ENCODE measurements at regions not wholly inside any gene's neighbourhood (a gene's known extent, or its start where the extent isn't known, plus 50 kb on each side); places are given as distances from the start of the nearest gene placed in this dataset.

DNA sequence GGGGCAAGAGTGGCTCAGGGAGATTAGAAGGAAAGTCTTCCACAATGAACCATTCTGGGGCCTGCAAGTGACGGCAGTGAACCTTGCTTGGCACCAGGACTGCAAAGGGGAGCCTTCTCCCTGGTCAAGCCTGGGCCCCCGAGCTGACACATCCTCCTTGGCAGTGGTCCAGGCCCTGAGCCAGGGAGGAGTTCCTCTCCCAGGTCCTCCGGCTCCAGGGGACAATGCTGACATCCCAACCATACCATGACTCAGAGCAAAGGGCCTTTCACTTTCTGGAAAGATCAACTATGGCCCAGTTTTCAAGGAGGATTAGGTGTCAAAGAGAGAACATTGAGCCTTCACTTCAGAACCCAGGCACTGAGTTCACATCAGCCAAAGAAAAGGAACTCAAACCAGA lies 756.5 kb upstream of the TBX3 start:
- TF ChIP-seq, protein P1, sequence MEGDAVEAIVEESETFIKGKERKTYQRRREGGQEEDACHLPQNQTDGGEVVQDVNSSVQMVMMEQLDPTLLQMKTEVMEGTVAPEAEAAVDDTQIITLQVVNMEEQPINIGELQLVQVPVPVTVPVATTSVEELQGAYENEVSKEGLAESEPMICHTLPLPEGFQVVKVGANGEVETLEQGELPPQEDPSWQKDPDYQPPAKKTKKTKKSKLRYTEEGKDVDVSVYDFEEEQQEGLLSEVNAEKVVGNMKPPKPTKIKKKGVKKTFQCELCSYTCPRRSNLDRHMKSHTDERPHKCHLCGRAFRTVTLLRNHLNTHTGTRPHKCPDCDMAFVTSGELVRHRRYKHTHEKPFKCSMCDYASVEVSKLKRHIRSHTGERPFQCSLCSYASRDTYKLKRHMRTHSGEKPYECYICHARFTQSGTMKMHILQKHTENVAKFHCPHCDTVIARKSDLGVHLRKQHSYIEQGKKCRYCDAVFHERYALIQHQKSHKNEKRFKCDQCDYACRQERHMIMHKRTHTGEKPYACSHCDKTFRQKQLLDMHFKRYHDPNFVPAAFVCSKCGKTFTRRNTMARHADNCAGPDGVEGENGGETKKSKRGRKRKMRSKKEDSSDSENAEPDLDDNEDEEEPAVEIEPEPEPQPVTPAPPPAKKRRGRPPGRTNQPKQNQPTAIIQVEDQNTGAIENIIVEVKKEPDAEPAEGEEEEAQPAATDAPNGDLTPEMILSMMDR (IDR thresholded peaks at IDR 0.05 in 4 of 5, conservative IDR thresholded peaks at IDR 0.05 in 1 of 5): no peak
- no peak for TF ChIP-seq POLR2A (IDR thresholded peaks at IDR 0.05)
- in situ Hi-C loops (cut with MboI; ENCODE audit: low sequenced_read_pairs in 4 of 4) (no loop called here), intact Hi-C loops (cut with DNase I; ENCODE audit: low total_unique reads) (no loop called here)
- no peak for DNase-seq
- Histone ChIP-seq H3K4me1 (peaks cover 0 to 4% of the 10 kb centered on the region in 2 donors), H3K27me3 (no peaks in the 10 kb centered on the region), H3K36me3 (no peaks in the 10 kb centered on the region), H3K27ac (peak overlapping the region in 2 of 4 donors; percentile 18 to 29), H3K9me3 (no peaks in the 10 kb centered on the region), H3K4me3 (no peak overlapping the region)
- ATAC-seq: peak; percentile 25 to 51

DNA sequence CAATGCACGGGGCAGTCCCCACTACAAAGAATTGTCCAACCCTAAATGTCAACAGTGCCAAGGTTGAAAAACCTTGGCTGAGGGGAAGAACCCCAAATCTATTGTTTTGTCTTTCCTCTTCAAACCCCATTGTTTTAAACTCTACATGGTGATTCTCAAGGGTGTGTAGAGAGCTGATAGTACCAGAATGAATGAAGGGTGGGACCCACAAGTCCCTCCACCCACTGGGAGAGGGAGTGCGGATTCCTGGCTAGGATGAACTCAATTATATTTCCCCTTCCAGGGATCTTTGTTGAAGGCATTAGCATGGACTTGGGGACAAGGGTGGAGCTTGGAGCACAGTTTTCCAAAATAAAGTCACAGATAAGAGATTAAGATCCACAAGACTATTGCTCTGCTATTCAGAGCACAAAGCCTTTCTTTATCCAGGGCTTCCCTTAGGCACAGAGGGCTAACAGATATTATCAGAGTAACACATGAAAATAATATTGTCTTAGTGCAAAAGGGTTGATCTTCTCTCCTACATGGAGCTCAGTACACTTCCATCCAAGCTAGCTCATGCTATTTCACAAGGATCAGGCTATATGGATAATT lies 755.1 kb upstream of the TBX3 start:
- Histone ChIP-seq H3K27me3 (no peaks in the 10 kb centered on the region), H3K4me1 (peaks cover 0 to 4% of the 10 kb centered on the region in 2 donors), H3K27ac (peak overlapping the region in 2 of 4 donors; percentile 9 to 18), H3K4me3 (no peak overlapping the region), H3K36me3 (no peaks in the 10 kb centered on the region), H3K9me3 (no peaks in the 10 kb centered on the region)
- ATAC-seq: peak in 1 of 2 donors; percentile 18
- intact Hi-C loops (cut with DNase I; ENCODE audit: low total_unique reads) (no loop called here), in situ Hi-C loops (cut with MboI; ENCODE audit: low sequenced_read_pairs in 4 of 4) (no loop called here)
- DNase-seq: no peak
- TF ChIP-seq, protein P1 (IDR thresholded peaks at IDR 0.05 in 4 of 5, conservative IDR thresholded peaks at IDR 0.05 in 1 of 5): no peak
- TF ChIP-seq POLR2A (IDR thresholded peaks at IDR 0.05): no peak

DNA sequence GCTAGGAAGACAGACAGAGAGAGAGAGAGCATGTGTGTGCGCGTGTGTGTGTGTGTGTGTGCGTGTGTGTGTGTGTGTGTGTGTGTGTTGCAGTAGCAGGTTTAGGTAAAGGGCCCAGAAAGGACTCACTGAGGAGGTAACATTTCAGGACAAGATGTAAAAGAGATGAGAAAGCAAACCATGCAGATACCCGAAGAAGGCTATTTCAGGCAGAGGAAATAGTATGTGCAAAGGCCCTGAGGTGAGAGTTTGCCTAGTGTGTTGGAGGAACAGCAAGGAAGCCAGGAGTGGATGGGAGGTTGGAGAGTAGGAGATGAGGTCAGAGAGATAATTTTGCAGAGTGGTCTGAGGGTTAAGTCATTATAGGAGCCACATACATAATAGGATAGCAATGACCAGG lies 754.3 kb upstream of the TBX3 start:
- DNase-seq (no peak), ATAC-seq (no peak)
- in situ Hi-C loops (cut with MboI; ENCODE audit: low sequenced_read_pairs in 4 of 4): no loop called here
- no peak for TF ChIP-seq POLR2A (IDR thresholded peaks at IDR 0.05)
- TF ChIP-seq, protein P1 (IDR thresholded peaks at IDR 0.05 in 4 of 5, conservative IDR thresholded peaks at IDR 0.05 in 1 of 5): no peak
- Histone ChIP-seq H3K4me3 (no peak overlapping the region), H3K36me3 (no peaks in the 10 kb centered on the region), H3K27ac (no peak overlapping the region), H3K9me3 (no peaks in the 10 kb centered on the region), H3K27me3 (no peaks in the 10 kb centered on the region), H3K4me1 (peaks cover 0 to 4% of the 10 kb centered on the region in 2 donors)
- intact Hi-C loops (cut with DNase I; ENCODE audit: low total_unique reads): no loop called here

DNA sequence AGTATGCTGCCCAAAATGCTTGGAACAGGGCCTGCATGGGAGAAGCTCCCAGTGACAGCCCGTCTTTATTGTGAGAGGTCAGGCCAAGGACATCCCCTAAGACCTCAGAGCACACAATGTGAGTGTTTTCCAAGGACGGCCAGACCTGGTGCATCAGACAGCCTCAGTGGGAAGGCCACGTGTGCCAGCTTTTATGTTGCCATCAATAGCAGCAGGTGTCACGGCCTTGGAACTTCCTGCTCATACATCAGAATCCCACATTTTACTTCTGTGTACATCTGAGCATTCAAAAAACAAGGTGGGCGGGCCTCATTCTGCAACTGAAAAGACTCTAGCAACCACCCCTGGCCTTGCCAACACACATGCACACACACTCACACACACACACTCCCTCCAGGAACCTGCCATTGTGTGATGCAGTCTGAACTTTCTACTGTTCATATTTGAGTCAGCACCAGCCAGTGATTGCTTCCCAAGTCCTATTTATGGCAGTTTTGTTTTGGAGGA lies 753.1 kb upstream of the TBX3 start:
- ATAC-seq: peak in 1 of 2 donors; percentile 51
- H3K36me3 ChIP-seq: no peaks in the 10 kb centered on the region
- no peaks in the 10 kb centered on the region for H3K9me3 ChIP-seq
- intact Hi-C loops (cut with DNase I; ENCODE audit: low total_unique reads): no loop called here
- TF ChIP-seq, protein P1 (IDR thresholded peaks at IDR 0.05 in 4 of 5, conservative IDR thresholded peaks at IDR 0.05 in 1 of 5): no peak
- no peak for TF ChIP-seq POLR2A (IDR thresholded peaks at IDR 0.05)
- in situ Hi-C loops (cut with MboI; ENCODE audit: low sequenced_read_pairs in 4 of 4): no loop called here
- H3K27ac ChIP-seq: peak overlapping the region; percentile 18 to 53 (median 23)
- H3K4me1 ChIP-seq: peaks cover 0 to 4% of the 10 kb centered on the region in 2 donors
- no peak overlapping the region for H3K4me3 ChIP-seq
- H3K27me3 ChIP-seq: no peaks in the 10 kb centered on the region
- DNase-seq: no peak

All from gastrocnemius medialis (tissue), 4 donors.